Esophagus muscularis mucosa (tissue), 4 donors: ENCODE measurements at regions not wholly inside any gene's neighbourhood (a gene's known extent, or its start where the extent isn't known, plus 50 kb on each side); places are given as distances from the start of the nearest gene placed in this dataset.

ENCODE experiments used
- DNase-seq: peaks from one replicate; pipeline ENCODE4 v3.0.0-alpha.2; 2017; ENCODE audit errors: extremely low spot score
- H3K27ac ChIP-seq, 4 donors: fragments of 200-600 bp; sonication (generic); replicated peaks in 1 of 4; 1 replicate in 3 of 4; 2 replicates in 1 of 4; pipeline ENCODE4 v1.5.1; 2016 to 2019; ENCODE audit warnings: mild to moderate bottlenecking in 1 of 4
- H3K27me3 ChIP-seq, 4 donors: fragments of 200-600 bp; sonication (generic); one replicate each; pipeline versions ENCODE4 v1.5.1 to v1.6.0; 2016 to 2019
- H3K36me3 ChIP-seq, 4 donors: fragments of 200-600 bp; sonication (generic); one replicate each; pipeline ENCODE4 v1.5.1; 2016 to 2019
- H3K4me1 ChIP-seq, 4 donors: fragments of 200-600 bp; sonication (generic); one replicate each; pipeline ENCODE4 v1.5.1; 2016 to 2019
- H3K4me3 ChIP-seq, 4 donors: fragments of 200-600 bp; sonication (generic); 1 replicate in 2 of 4; 2 replicates in 2 of 4; pipeline ENCODE4 v1.5.1; 2016 to 2019; ENCODE audit warnings: mild to moderate bottlenecking in 4 of 4, moderate library complexity in 1 of 4
- H3K9me3 ChIP-seq, 4 donors: fragments of 200-600 bp; sonication (generic); 1 replicate in 3 of 4; 2 replicates in 1 of 4; pipeline ENCODE4 v1.5.1; 2016 to 2019
- EP300 ChIP-seq: sonication (generic); formaldehyde crosslinking; IDR thresholded peaks from one replicate; pipeline ENCODE4 v1.6.1; 2017; ENCODE audit warnings: antibody characterized with exemption
- POLR2A ChIP-seq: fragments of 450-650 bp; IDR thresholded peaks from one replicate; pipeline ENCODE4 v1.6.1; 2017; ENCODE audit warnings: antibody characterized with exemption, moderate library complexity, mild to moderate bottlenecking, low read depth
- POLR2AphosphoS5 ChIP-seq, 2 donors: sonication (generic); formaldehyde crosslinking; IDR thresholded peaks; one replicate each; pipeline ENCODE4 v1.6.1; 2017; ENCODE audit warnings: antibody characterized with exemption in 2 of 2
- WGBS: methylation state at CpG from one replicate; pipeline ENCODE4 v1.1.5; 2018; 5-methylcytosine and 5-hydroxymethylcytosine counted together
- intact Hi-C: fragments of 100-400 bp; cut with DNase I; formaldehyde crosslinking; loops from one replicate; pipeline ENCODE4 v1.15.1; 2023
- TF ChIP-seq, protein P1 (sequence below), 3 experiments: fragments of 200-600 bp in 2 of 3; fragments of 450-650 bp in 1 of 3; sonication (generic) in 2 of 3; IDR thresholded peaks; one replicate each; pipeline ENCODE4 v1.5.1; 2017 to 2019; ENCODE audit warnings: antibody characterized with exemption in 3 of 3, mild to moderate bottlenecking in 2 of 3, moderate library complexity in 1 of 3

DNA sequence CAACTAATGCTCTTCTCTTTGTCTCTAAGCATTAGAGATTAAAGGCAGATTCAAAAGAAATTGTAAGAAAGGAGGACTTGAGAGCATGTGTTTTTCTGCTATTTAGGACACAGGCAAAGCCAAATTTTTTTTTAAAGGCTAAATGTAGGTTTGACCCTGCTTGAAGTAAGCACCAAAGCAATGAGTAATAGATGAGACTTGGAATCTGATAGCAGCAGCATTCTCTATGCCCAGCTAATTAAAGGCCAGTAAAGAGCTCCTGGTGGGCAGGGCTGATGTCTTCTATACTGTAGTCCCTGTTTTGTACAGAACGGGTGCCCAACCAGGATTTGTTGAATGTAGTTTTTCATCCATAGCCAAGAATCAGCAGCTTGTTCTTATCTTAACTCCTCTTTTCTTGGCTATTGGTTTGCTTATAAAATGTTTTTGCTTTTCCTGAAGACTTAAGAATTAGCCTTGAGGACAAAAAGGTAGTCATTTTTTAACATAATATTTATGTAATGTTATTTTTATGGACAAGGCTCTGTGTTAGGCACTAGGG, 179.6 kb downstream of the LMO4 start:
- no peak overlapping the region for H3K4me3 ChIP-seq
- intact Hi-C loops, result no loop called here
- TF ChIP-seq EP300 (no peak), POLR2AphosphoS5 (IDR thresholded peaks at IDR 0.05) (no peak), POLR2A (no peak)
- TF ChIP-seq, protein P1, sequence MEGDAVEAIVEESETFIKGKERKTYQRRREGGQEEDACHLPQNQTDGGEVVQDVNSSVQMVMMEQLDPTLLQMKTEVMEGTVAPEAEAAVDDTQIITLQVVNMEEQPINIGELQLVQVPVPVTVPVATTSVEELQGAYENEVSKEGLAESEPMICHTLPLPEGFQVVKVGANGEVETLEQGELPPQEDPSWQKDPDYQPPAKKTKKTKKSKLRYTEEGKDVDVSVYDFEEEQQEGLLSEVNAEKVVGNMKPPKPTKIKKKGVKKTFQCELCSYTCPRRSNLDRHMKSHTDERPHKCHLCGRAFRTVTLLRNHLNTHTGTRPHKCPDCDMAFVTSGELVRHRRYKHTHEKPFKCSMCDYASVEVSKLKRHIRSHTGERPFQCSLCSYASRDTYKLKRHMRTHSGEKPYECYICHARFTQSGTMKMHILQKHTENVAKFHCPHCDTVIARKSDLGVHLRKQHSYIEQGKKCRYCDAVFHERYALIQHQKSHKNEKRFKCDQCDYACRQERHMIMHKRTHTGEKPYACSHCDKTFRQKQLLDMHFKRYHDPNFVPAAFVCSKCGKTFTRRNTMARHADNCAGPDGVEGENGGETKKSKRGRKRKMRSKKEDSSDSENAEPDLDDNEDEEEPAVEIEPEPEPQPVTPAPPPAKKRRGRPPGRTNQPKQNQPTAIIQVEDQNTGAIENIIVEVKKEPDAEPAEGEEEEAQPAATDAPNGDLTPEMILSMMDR (IDR thresholded peaks at IDR 0.05), result no peak
- H3K27ac ChIP-seq, result no peak overlapping the region
- 73% methylated on average over 1 of the region's 1 CpG for WGBS
- H3K9me3 ChIP-seq, result no peaks in the 10 kb centered on the region
- no peaks in the 10 kb centered on the region for H3K27me3 ChIP-seq
- DNase-seq, result no peak
- H3K36me3 ChIP-seq, result no peaks in the 10 kb centered on the region
- peaks cover 0 to 5% (median 0%) of the 10 kb centered on the region in 4 donors for H3K4me1 ChIP-seq

DNA sequence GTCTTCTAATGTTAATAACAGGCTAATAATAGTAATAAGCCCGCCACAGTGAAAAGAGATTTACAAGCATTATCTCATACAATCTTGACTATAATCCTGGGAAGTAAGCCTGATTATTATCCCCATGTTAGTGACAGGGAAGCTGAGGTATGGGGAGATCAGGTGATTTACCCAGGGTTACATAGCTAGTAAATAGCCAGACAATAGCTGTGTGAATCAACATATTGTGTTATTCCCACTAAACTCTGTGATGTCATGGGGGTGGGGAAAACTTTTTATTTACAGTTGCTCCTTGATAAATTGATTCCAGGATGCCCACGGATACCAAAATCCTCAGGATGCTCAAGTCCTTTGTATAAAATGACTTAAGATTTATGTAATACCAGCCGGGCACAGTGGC, 181.9 kb downstream of the LMO4 start:
- H3K36me3 ChIP-seq, result no peaks in the 10 kb centered on the region
- no peaks in the 10 kb centered on the region for H3K27me3 ChIP-seq
- no peak overlapping the region for H3K4me3 ChIP-seq
- intact Hi-C loops, result no loop called here
- no peak for DNase-seq
- WGBS, result 96% methylated on average over 3 of the region's 3 CpGs
- TF ChIP-seq EP300 (no peak), POLR2A (no peak), POLR2AphosphoS5 (IDR thresholded peaks at IDR 0.05) (no peak)
- TF ChIP-seq, protein P1 (IDR thresholded peaks at IDR 0.05), result no peak
- H3K27ac ChIP-seq, result no peak overlapping the region
- H3K4me1 ChIP-seq, result peaks cover 0 to 5% (median 0%) of the 10 kb centered on the region in 4 donors
- no peaks in the 10 kb centered on the region for H3K9me3 ChIP-seq

DNA sequence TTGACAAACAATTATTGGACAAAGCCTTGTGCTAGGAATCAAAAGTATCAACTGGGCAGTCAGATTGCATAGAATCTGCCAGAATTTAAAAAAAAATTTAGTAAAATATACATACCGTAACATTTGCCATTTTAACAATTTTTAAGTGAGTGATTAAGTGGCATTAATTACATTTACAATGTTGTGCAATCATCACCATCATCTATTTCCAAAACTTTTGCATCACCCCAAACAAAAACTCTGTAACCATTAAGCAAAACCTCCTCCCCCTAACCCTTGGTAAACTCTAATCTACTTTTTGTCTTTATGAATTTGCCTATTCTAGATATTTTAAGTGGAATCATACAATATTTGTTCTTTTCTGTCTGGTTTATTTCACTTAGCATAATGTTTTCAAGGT, 182.8 kb downstream of the LMO4 start:
- TF ChIP-seq EP300 (no peak), POLR2A (no peak), POLR2AphosphoS5 (IDR thresholded peaks at IDR 0.05) (no peak)
- TF ChIP-seq, protein P1 (IDR thresholded peaks at IDR 0.05), result no peak
- 92% methylated on average over 1 of the region's 1 CpG for WGBS

DNA sequence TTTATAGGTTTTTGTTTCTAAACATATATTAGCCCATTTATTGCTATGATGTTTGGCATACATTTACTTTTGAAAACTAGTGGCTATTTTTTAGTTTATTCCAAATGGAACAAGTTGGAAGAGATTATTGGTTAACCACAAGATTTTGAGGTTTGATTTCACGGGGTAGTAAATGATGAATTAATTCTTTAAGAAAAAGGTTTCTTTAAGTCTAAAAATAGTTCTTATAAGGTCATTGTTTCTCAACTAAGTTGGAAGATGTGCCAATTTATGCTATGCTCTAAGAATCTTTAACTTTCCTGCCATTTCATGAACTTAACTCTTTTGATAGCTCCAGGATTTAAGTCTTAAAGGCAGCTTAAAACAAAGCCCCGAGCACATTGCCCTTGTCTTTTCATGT, 183.8 kb downstream of the LMO4 start:
- peaks cover 0 to 5% (median 2%) of the 10 kb centered on the region in 4 donors for H3K4me1 ChIP-seq
- no peak for TF ChIP-seq POLR2AphosphoS5 (IDR thresholded peaks at IDR 0.05)
- no peak for DNase-seq
- H3K36me3 ChIP-seq, result no peaks in the 10 kb centered on the region
- intact Hi-C loops, result no loop called here
- no peaks in the 10 kb centered on the region for H3K27me3 ChIP-seq
- H3K4me3 ChIP-seq, result no peak overlapping the region
- no peak overlapping the region for H3K27ac ChIP-seq
- 77% methylated on average over 2 of the region's 2 CpGs for WGBS
- H3K9me3 ChIP-seq, result no peaks in the 10 kb centered on the region

More for the DNA sequence above, 182.8 kb downstream of the LMO4 start:
- Histone ChIP-seq H3K4me3 (no peak overlapping the region), H3K4me1 (peaks cover 0 to 5% (median 2%) of the 10 kb centered on the region in 4 donors), H3K27me3 (no peaks in the 10 kb centered on the region), H3K9me3 (no peaks in the 10 kb centered on the region), H3K36me3 (no peaks in the 10 kb centered on the region), H3K27ac (no peak overlapping the region)
- intact Hi-C loops, result no loop called here
- no peak for DNase-seq

DNA sequence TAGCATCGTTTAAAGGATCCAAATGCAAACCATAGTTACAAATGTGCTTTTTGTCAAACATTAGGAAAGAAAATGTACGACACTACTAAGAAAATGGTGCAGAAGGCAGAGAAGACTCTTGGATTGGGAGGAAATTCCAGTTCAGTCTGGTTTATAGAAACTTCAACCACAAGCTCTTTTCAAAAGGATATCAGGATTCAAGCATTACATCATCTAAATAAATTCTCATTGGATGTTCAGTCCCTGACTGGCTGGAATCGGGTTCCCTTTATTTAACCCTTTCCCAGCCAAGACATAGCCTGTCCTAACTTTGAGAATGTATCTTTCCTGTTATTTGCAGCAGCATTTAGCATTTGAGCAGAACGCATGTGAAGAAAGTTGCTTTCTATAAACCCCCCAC, 184.6 kb downstream of the LMO4 start:
- no peaks in the 10 kb centered on the region for H3K36me3 ChIP-seq
- no peak overlapping the region for H3K27ac ChIP-seq
- no peak for TF ChIP-seq POLR2A
- no peak for TF ChIP-seq POLR2AphosphoS5 (IDR thresholded peaks at IDR 0.05)
- TF ChIP-seq EP300, result no peak
- TF ChIP-seq, protein P1 (IDR thresholded peaks at IDR 0.05), result no peak
- intact Hi-C loops, result no loop called here
- WGBS, result 45% methylated on average over 4 of the region's 4 CpGs
- no peak overlapping the region for H3K4me3 ChIP-seq
- no peaks in the 10 kb centered on the region for H3K9me3 ChIP-seq
- no peaks in the 10 kb centered on the region for H3K27me3 ChIP-seq
- no peak for DNase-seq
- peaks cover 0 to 3% (median 2%) of the 10 kb centered on the region in 4 donors for H3K4me1 ChIP-seq
